CD4-positive, alpha-beta T cell treated with Interleukin-10 for 1 hour (primary cell): ENCODE measurements at regions not wholly inside any gene's neighbourhood (a gene's known extent, or its start where the extent isn't known, plus 50 kb on each side); places are given as distances from the start of the nearest gene placed in this dataset.

Experiments used
- DNase-seq: peaks from one replicate; pipeline ENCODE4 v3.0.0-alpha.2; 2020

GRCh38 chr7:80288175-80289122 is 153.8 kb downstream of the GNAI1 start:
- no peak for DNase-seq

- no peak for DNase-seq
Observed at GRCh38 chr7:80287400-80288174, 153.0 kb downstream of the GNAI1 start.

GRCh38 chr7:80286611-80287010 is 152.0 kb downstream of the GNAI1 start:
- no peak for DNase-seq

- DNase-seq: no peak
Observed at GRCh38 chr7:80284855-80285254, 150.2 kb downstream of the GNAI1 start.

GRCh38 chr7:80279760-80280159 is 145.1 kb downstream of the GNAI1 start:
- DNase-seq: no peak

- DNase-seq: no peak
Observed at GRCh38 chr7:80278737-80279136, 144.1 kb downstream of the GNAI1 start.

- no peak for DNase-seq
Observed at GRCh38 chr7:80277434-80278427, 143.1 kb downstream of the GNAI1 start.
